SU-DHL-6 (cell line): ENCODE measurements at regions not wholly inside any gene's neighbourhood (a gene's known extent, or its start where the extent isn't known, plus 50 kb on each side); places are given as distances from the start of the nearest gene placed in this dataset.

Experiments used
- H2AFZ ChIP-seq: fragments of 200-600 bp; sonication (generic); 2 replicates; pipeline ENCODE4 v1.6.1; 2014; ENCODE audit warnings: low read depth, mild to moderate bottlenecking, moderate library complexity, mixed read lengths, antibody characterized with exemption, low read length; ENCODE audit not compliant: severe bottlenecking
- H3F3A ChIP-seq: fragments of 200-600 bp; shearing (Covaris generic); 2 replicates; pipeline ENCODE4 v1.6.0; 2016; ENCODE audit warnings: antibody characterized with exemption, mild to moderate bottlenecking; ENCODE audit not compliant: insufficient read depth
- H3K27ac ChIP-seq: fragments of 200-600 bp; sonication (generic); 2 replicates; pipeline ENCODE4 v1.5.1; 2016; ENCODE audit warnings: low read depth, mild to moderate bottlenecking, low read length, moderate library complexity, mixed read lengths
- H3K27me3 ChIP-seq: fragments of 200-600 bp; sonication (generic), shearing (Covaris generic); 2 replicates; pipeline ENCODE4 v1.6.0; 2014; ENCODE audit warnings: mild to moderate bottlenecking, low read length
- H3K36me3 ChIP-seq: fragments of 200-600 bp; sonication (generic); 2 replicates; pipeline ENCODE4 v1.6.1; 2014; ENCODE audit warnings: mild to moderate bottlenecking, low read length, mixed read lengths
- H3K4me2 ChIP-seq: fragments of 300-600, 200-600 bp; shearing (Covaris generic), sonication (generic); 2 replicates; pipeline ENCODE4 v1.6.0; 2014; ENCODE audit warnings: low read length, low read depth, mild to moderate bottlenecking; ENCODE audit not compliant: poor library complexity, severe bottlenecking
- H3K4me3 ChIP-seq: fragments of 200-600 bp; sonication (generic); 2 replicates; pipeline ENCODE4 v1.5.1; 2014; ENCODE audit warnings: antibody characterized with exemption, low read length, mild to moderate bottlenecking, mixed read lengths; ENCODE audit not compliant: insufficient read depth, poor library complexity, severe bottlenecking
- H3K79me2 ChIP-seq: fragments of 200-600 bp; sonication (generic); 2 replicates; pipeline ENCODE4 v1.6.1; 2014; ENCODE audit warnings: mild to moderate bottlenecking, low read length, moderate library complexity; ENCODE audit not compliant: insufficient read depth
- H3K9ac ChIP-seq: fragments of 200-600 bp; sonication (generic); 2 replicates; pipeline ENCODE4 v1.7.0; 2014; ENCODE audit warnings: mild to moderate bottlenecking, low read length
- H3K9me2 ChIP-seq: fragments of 200-600 bp; sonication (generic); replicated peaks from 2 replicates; pipeline ENCODE4 v1.6.1; 2014; ENCODE audit warnings: low read length; ENCODE audit not compliant: insufficient read depth
- H3K9me3 ChIP-seq: fragments of 200-600 bp; sonication (generic); 2 replicates; pipeline ENCODE4 v1.6.1; 2014; ENCODE audit warnings: low read length, mixed read lengths; ENCODE audit not compliant: insufficient read depth
- H4K20me1 ChIP-seq: fragments of 200-600 bp; sonication (generic); 2 replicates; pipeline ENCODE4 v1.6.1; 2014; ENCODE audit warnings: low read depth, mild to moderate bottlenecking, antibody characterized with exemption, low read length, moderate library complexity, mixed read lengths
- CTCF ChIP-seq: fragments of 200-600 bp; sonication (generic); IDR thresholded peaks from one replicate; pipeline ENCODE4 v1.5.1; 2017; ENCODE audit warnings: antibody characterized with exemption, mild to moderate bottlenecking, low read length, moderate library complexity; ENCODE audit not compliant: insufficient read depth, poor library complexity, severe bottlenecking
- EZH2phosphoT487 ChIP-seq: fragments of 200-600 bp; sonication (generic), shearing (Covaris generic); conservative IDR thresholded peaks from 2 replicates; pipeline ENCODE4 v1.6.1; 2018; ENCODE audit warnings: mild to moderate bottlenecking, antibody characterized with exemption, low read length, moderate library complexity, mixed read lengths

DNA sequence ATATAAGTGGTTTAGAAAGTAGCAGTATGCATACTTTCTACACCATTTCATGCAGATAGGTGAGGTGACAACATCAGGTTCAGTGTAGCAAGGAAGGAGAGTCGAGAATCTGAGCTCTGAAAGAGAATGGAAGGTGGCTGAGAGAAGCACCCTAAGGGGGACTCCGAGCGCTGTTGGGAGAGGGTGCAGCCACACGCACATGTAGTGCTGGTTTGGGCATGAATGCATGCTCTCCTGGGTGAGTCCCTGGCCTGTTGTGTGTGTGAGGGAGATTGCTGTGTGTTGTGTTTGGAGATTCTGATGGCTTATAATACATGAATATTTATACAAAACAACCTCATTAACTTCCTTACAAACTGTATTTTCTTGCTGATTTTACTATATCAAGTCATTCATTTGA, 180.3 kb upstream of the LRIG3 start:
- Histone ChIP-seq H3K79me2 (no peaks in the 10 kb centered on the region), H3K9ac (no peak overlapping the region), H3K9me3 (no peaks in the 10 kb centered on the region), H3K27me3 (no peaks in the 10 kb centered on the region), H2AFZ (no peak overlapping the region), H3K9me2 (no peaks in the 10 kb centered on the region), H3K4me2 (no peak overlapping the region), H4K20me1 (no peaks in the 10 kb centered on the region), H3F3A (no peaks in the 10 kb centered on the region), H3K4me3 (no peak overlapping the region), H3K36me3 (no peaks in the 10 kb centered on the region), H3K27ac (no peak overlapping the region)
- TF ChIP-seq EZH2phosphoT487: no peak
- TF ChIP-seq CTCF: no peak

- H3K79me2 ChIP-seq: no peaks in the 10 kb centered on the region
- H4K20me1 ChIP-seq: no peaks in the 10 kb centered on the region
- H3K9me3 ChIP-seq: no peaks in the 10 kb centered on the region
- no peaks in the 10 kb centered on the region for H3K9me2 ChIP-seq
- no peak overlapping the region for H2AFZ ChIP-seq
- no peak overlapping the region for H3K27ac ChIP-seq
- H3K4me3 ChIP-seq: no peak overlapping the region
- no peaks in the 10 kb centered on the region for H3K27me3 ChIP-seq
- H3F3A ChIP-seq: no peaks in the 10 kb centered on the region
- H3K9ac ChIP-seq: no peak overlapping the region
- H3K4me2 ChIP-seq: no peak overlapping the region
- no peaks in the 10 kb centered on the region for H3K36me3 ChIP-seq
- TF ChIP-seq EZH2phosphoT487: no peak
- TF ChIP-seq CTCF: no peak
These were observed 177.6 kb upstream of the LRIG3 start for GRCh38 chr12:59097876-59098275.

DNA sequence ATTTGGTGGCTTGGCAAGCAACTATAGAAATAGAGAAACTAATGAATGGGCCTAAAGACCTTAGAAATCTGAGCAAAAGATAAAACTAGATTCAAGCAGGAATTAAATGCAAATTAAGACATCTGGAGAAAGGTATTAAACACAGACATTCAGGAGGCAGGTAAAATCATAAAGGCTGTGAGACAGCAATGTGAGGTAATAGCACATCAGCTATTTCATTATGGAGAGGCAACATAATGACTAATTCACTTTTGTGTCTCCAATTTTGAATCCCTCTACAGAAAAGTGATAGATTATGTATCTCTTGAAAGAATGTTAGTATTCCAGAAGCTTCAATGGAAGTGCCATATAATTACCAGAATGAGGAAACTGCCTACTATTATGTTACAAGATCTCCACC, 175.9 kb upstream of the LRIG3 start:
- H3F3A ChIP-seq: no peaks in the 10 kb centered on the region
- no peaks in the 10 kb centered on the region for H3K9me2 ChIP-seq
- no peaks in the 10 kb centered on the region for H3K36me3 ChIP-seq
- no peak overlapping the region for H3K9ac ChIP-seq
- H4K20me1 ChIP-seq: no peaks in the 10 kb centered on the region
- no peaks in the 10 kb centered on the region for H3K79me2 ChIP-seq
- no peak overlapping the region for H3K4me3 ChIP-seq
- H3K27ac ChIP-seq: no peak overlapping the region
- TF ChIP-seq CTCF (no peak), EZH2phosphoT487 (no peak)
- no peak overlapping the region for H2AFZ ChIP-seq
- H3K9me3 ChIP-seq: no peaks in the 10 kb centered on the region
- H3K4me2 ChIP-seq: no peak overlapping the region
- no peaks in the 10 kb centered on the region for H3K27me3 ChIP-seq
